Mesothelial cell of epicardium (in vitro differentiated cells): ENCODE measurements at regions not wholly inside any gene's neighbourhood (a gene's known extent, or its start where the extent isn't known, plus 50 kb on each side); places are given as distances from the start of the nearest gene placed in this dataset.

Source experiments
- DNase-seq, 2 experiments: peaks; one replicate each; pipeline ENCODE4 v3.0.0; 2021; ENCODE audit warnings: low spot score in 2 of 2; ENCODE audit not compliant: unreplicated experiment in 2 of 2
- H3K27ac Mint-ChIP-seq: 2 replicates; pipeline ENCODE4 v1.8.0; 2021; ENCODE audit warnings: mixed read lengths
- H3K27me3 Mint-ChIP-seq: 2 replicates; pipeline ENCODE4 v1.8.0; 2021; ENCODE audit warnings: low read depth, mixed read lengths
- H3K36me3 Mint-ChIP-seq: 2 replicates; pipeline ENCODE4 v1.8.0; 2021; ENCODE audit warnings: mixed read lengths
- H3K4me1 Mint-ChIP-seq: 2 replicates; pipeline ENCODE4 v1.8.0; 2021; ENCODE audit warnings: mixed read lengths
- H3K4me3 Mint-ChIP-seq: 2 replicates; pipeline ENCODE4 v1.8.0; 2021; ENCODE audit warnings: mild to moderate bottlenecking, moderate library complexity, mixed read lengths
- H3K9me3 Mint-ChIP-seq: 2 replicates; pipeline ENCODE4 v1.8.0; 2021; ENCODE audit warnings: mixed read lengths
- CTCF ChIP-seq: fragments of 200-600 bp; sonication (generic); IDR thresholded peaks from one replicate; pipeline ENCODE4 v1.5.0; 2021; ENCODE audit warnings: antibody characterized with exemption; ENCODE audit not compliant: unreplicated experiment

- DNase-seq: no peak
- Mint-ChIP-seq H3K4me3 (no peak overlapping the region), H3K27me3 (peaks cover 18% of the 10 kb centered on the region), H3K36me3 (no peaks in the 10 kb centered on the region), H3K27ac (no peak overlapping the region), H3K4me1 (no peaks in the 10 kb centered on the region), H3K9me3 (no peaks in the 10 kb centered on the region)
- no peak for TF ChIP-seq CTCF
These were observed 105.3 kb upstream of the CACNA1A start for GRCh38 chr19:13611596-13611995.

- TF ChIP-seq CTCF: no peak
- DNase-seq: no peak
- Mint-ChIP-seq H3K36me3 (no peaks in the 10 kb centered on the region), H3K4me3 (no peak overlapping the region), H3K4me1 (no peaks in the 10 kb centered on the region), H3K27ac (no peak overlapping the region), H3K27me3 (peaks cover 14% of the 10 kb centered on the region), H3K9me3 (no peaks in the 10 kb centered on the region)
These were observed 103.9 kb upstream of the CACNA1A start for GRCh38 chr19:13610039-13610691.

GRCh38 chr19:13606156-13606555, 99.9 kb upstream of the CACNA1A start:
- no peak overlapping the region for H3K4me3 Mint-ChIP-seq
- H3K36me3 Mint-ChIP-seq: no peaks in the 10 kb centered on the region
- H3K4me1 Mint-ChIP-seq: no peaks in the 10 kb centered on the region
- DNase-seq: no peak
- peaks cover 31% of the 10 kb centered on the region for H3K27me3 Mint-ChIP-seq
- no peak overlapping the region for H3K27ac Mint-ChIP-seq
- TF ChIP-seq CTCF: no peak
- H3K9me3 Mint-ChIP-seq: no peaks in the 10 kb centered on the region

- Mint-ChIP-seq H3K4me3 (no peak overlapping the region), H3K27ac (no peak overlapping the region), H3K27me3 (peaks cover 28% of the 10 kb centered on the region), H3K9me3 (no peaks in the 10 kb centered on the region), H3K4me1 (no peaks in the 10 kb centered on the region), H3K36me3 (no peaks in the 10 kb centered on the region)
- no peak for TF ChIP-seq CTCF
- no peak for DNase-seq
These were observed 98.8 kb upstream of the CACNA1A start for GRCh38 chr19:13604902-13605586.

GRCh38 chr19:13600802-13601201, 94.5 kb upstream of the CACNA1A start:
- Mint-ChIP-seq H3K4me3 (no peak overlapping the region), H3K27me3 (peaks cover 23% of the 10 kb centered on the region), H3K36me3 (no peaks in the 10 kb centered on the region), H3K27ac (no peak overlapping the region), H3K9me3 (no peaks in the 10 kb centered on the region), H3K4me1 (peaks cover 2% of the 10 kb centered on the region)
- no peak for DNase-seq
- no peak for TF ChIP-seq CTCF
